ENCODE measurements at regions not wholly inside any gene's neighbourhood (a gene's known extent, or its start where the extent isn't known, plus 50 kb on each side); places are given as distances from the start of the nearest gene placed in this dataset.

- 81 to 87% methylated on average over 4 to 5 of the region's 5 CpGs for WGBS, 2 donors
- no peaks in the 10 kb centered on the region for H3K36me3 ChIP-seq (ENCODE audit: low read depth, missing control alignments)
- no peak overlapping the region for H3K27ac ChIP-seq
- no peak for DNase-seq
- intact Hi-C loops (cut with DNase I; ENCODE audit: low total_unique reads): no loop called here
- H3K4me3 ChIP-seq: no peak overlapping the region
- H3K4me1 ChIP-seq: no peaks in the 10 kb centered on the region
- TF ChIP-seq CTCF (IDR thresholded peaks at IDR 0.05): no peak
- no peak for TF ChIP-seq POLR2A (IDR thresholded peaks at IDR 0.05)
- no peaks in the 10 kb centered on the region for H3K9me3 ChIP-seq
- no peaks in the 10 kb centered on the region for H3K27me3 ChIP-seq
Measured at GRCh38 chr7:10684606-10685005, 289.1 kb upstream of the PHF14 start.

- intact Hi-C loops (cut with DNase I; ENCODE audit: low total_unique reads): no loop called here
- Histone ChIP-seq H3K27ac (no peak overlapping the region), H3K9me3 (no peaks in the 10 kb centered on the region), H3K27me3 (no peaks in the 10 kb centered on the region), H3K4me3 (no peak overlapping the region), H3K36me3 (ENCODE audit: low read depth, missing control alignments) (no peaks in the 10 kb centered on the region), H3K4me1 (no peaks in the 10 kb centered on the region)
- no peak for DNase-seq
- no peak for TF ChIP-seq POLR2A (IDR thresholded peaks at IDR 0.05)
- TF ChIP-seq CTCF (IDR thresholded peaks at IDR 0.05): no peak
Measured at GRCh38 chr7:10685040-10685439, 288.6 kb upstream of the PHF14 start.

GRCh38 chr7:10688544-10688943, 285.1 kb upstream of the PHF14 start:
- H3K27me3 ChIP-seq: no peaks in the 10 kb centered on the region
- no peak overlapping the region for H3K27ac ChIP-seq
- intact Hi-C loops (cut with DNase I; ENCODE audit: low total_unique reads): no loop called here
- no peaks in the 10 kb centered on the region for H3K4me1 ChIP-seq
- no peak for DNase-seq
- H3K36me3 ChIP-seq (ENCODE audit: low read depth, missing control alignments): no peaks in the 10 kb centered on the region
- TF ChIP-seq CTCF (IDR thresholded peaks at IDR 0.05) (no peak), POLR2A (IDR thresholded peaks at IDR 0.05) (no peak)
- H3K4me3 ChIP-seq: no peak overlapping the region
- no peaks in the 10 kb centered on the region for H3K9me3 ChIP-seq

GRCh38 chr7:10696064-10696463, 277.6 kb upstream of the PHF14 start:
- no peak overlapping the region for H3K27ac ChIP-seq
- no peaks in the 10 kb centered on the region for H3K36me3 ChIP-seq (ENCODE audit: low read depth, missing control alignments)
- no peak for DNase-seq
- intact Hi-C loops (cut with DNase I; ENCODE audit: low total_unique reads): no loop called here
- H3K9me3 ChIP-seq: no peaks in the 10 kb centered on the region
- 50 to 78% methylated on average over 1 to 5 of the region's 5 CpGs for WGBS, 2 donors
- no peaks in the 10 kb centered on the region for H3K27me3 ChIP-seq
- H3K4me1 ChIP-seq: no peaks in the 10 kb centered on the region
- H3K4me3 ChIP-seq: no peak overlapping the region
- TF ChIP-seq CTCF (IDR thresholded peaks at IDR 0.05): no peak
- TF ChIP-seq POLR2A (IDR thresholded peaks at IDR 0.05): no peak

- Histone ChIP-seq H3K4me3 (no peak overlapping the region), H3K27me3 (no peaks in the 10 kb centered on the region), H3K36me3 (ENCODE audit: low read depth, missing control alignments) (no peaks in the 10 kb centered on the region), H3K4me1 (no peaks in the 10 kb centered on the region), H3K9me3 (no peaks in the 10 kb centered on the region), H3K27ac (no peak overlapping the region)
- 57 to 85% methylated on average over 3 of the region's 3 CpGs for WGBS, 2 donors
- TF ChIP-seq POLR2A (IDR thresholded peaks at IDR 0.05) (no peak), CTCF (IDR thresholded peaks at IDR 0.05) (no peak)
- intact Hi-C loops (cut with DNase I; ENCODE audit: low total_unique reads): no loop called here
- DNase-seq: no peak
Measured at GRCh38 chr7:10703059-10703458, 270.6 kb upstream of the PHF14 start.

All from testis (tissue), 2 donors.